ENCODE measurements at regions not wholly inside any gene's neighbourhood (a gene's known extent, or its start where the extent isn't known, plus 50 kb on each side); places are given as distances from the start of the nearest gene placed in this dataset.

GRCh38 chr13:34675626-34676025 lies 266.4 kb upstream of the NBEA start:
- TF ChIP-seq, protein P1, sequence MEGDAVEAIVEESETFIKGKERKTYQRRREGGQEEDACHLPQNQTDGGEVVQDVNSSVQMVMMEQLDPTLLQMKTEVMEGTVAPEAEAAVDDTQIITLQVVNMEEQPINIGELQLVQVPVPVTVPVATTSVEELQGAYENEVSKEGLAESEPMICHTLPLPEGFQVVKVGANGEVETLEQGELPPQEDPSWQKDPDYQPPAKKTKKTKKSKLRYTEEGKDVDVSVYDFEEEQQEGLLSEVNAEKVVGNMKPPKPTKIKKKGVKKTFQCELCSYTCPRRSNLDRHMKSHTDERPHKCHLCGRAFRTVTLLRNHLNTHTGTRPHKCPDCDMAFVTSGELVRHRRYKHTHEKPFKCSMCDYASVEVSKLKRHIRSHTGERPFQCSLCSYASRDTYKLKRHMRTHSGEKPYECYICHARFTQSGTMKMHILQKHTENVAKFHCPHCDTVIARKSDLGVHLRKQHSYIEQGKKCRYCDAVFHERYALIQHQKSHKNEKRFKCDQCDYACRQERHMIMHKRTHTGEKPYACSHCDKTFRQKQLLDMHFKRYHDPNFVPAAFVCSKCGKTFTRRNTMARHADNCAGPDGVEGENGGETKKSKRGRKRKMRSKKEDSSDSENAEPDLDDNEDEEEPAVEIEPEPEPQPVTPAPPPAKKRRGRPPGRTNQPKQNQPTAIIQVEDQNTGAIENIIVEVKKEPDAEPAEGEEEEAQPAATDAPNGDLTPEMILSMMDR (IDR thresholded peaks at IDR 0.05; ENCODE audit: borderline replicate concordance, extremely low read depth, low read length, poor library complexity, severe bottlenecking) = no peak
- no peak for TF ChIP-seq EZH2 (IDR thresholded peaks at IDR 0.05; ENCODE audit: borderline replicate concordance, low read depth, low read length, severe bottlenecking)
- Histone ChIP-seq H3K9me3 (ENCODE audit: insufficient read depth, low read length, severe bottlenecking) (no peaks in the 10 kb centered on the region), H2AFZ (ENCODE audit: low read depth, low read length) (no peak overlapping the region), H3K4me1 (ENCODE audit: insufficient read depth, low read length) (no peaks in the 10 kb centered on the region), H3K27me3 (ENCODE audit: insufficient read depth, low read length, poor library complexity) (no peaks in the 10 kb centered on the region), H3K4me3 (ENCODE audit: low read depth in 1 of 2, low read length in 2 of 2) (no peak overlapping the region), H4K20me1 (ENCODE audit: insufficient read depth, low read length) (no peaks in the 10 kb centered on the region), H3K27ac (ENCODE audit: low read length) (no peak overlapping the region), H3K4me2 (ENCODE audit: insufficient read depth, low read length) (no peak overlapping the region), H3K9ac (ENCODE audit: low read depth, low read length) (no peak overlapping the region), H3K36me3 (ENCODE audit: insufficient read depth, low read length) (no peaks in the 10 kb centered on the region), H3K79me2 (ENCODE audit: insufficient read depth, low read length) (no peaks in the 10 kb centered on the region)
- DNase-seq (no peak), ATAC-seq (ENCODE audit: insufficient read depth, low read depth) (no peak)

DNA sequence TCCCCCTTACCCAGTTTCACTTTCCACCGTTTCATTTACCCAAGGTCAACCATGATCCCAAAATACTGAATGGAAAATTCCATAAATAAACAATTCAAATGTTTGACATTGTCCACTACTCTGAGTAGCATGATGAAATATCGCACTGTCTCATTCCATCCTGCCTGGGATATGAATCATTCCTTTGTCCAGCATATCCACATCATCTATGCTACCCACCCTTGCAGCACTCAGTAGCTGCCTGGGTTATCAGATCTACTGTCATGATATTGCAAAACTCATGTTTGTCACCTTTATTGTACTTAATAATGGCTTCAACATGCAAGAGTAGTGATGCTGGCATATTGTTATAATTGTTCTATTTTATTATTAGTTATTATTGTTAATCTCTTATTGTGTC lies 263.9 kb upstream of the NBEA start:
- TF ChIP-seq, protein P1 (IDR thresholded peaks at IDR 0.05; ENCODE audit: borderline replicate concordance, extremely low read depth, low read length, poor library complexity, severe bottlenecking) = no peak
- no peak for TF ChIP-seq EZH2 (IDR thresholded peaks at IDR 0.05; ENCODE audit: borderline replicate concordance, low read depth, low read length, severe bottlenecking)
- no peaks in the 10 kb centered on the region for H3K9me3 ChIP-seq (ENCODE audit: insufficient read depth, low read length, severe bottlenecking)
- H4K20me1 ChIP-seq (ENCODE audit: insufficient read depth, low read length) = no peaks in the 10 kb centered on the region
- no peak overlapping the region for H3K4me2 ChIP-seq (ENCODE audit: insufficient read depth, low read length)
- H3K27ac ChIP-seq (ENCODE audit: low read length) = no peak overlapping the region
- no peak for DNase-seq
- H3K4me3 ChIP-seq (ENCODE audit: low read depth in 1 of 2, low read length in 2 of 2) = no peak overlapping the region
- H3K79me2 ChIP-seq (ENCODE audit: insufficient read depth, low read length) = no peaks in the 10 kb centered on the region
- no peak overlapping the region for H3K9ac ChIP-seq (ENCODE audit: low read depth, low read length)
- H3K36me3 ChIP-seq (ENCODE audit: insufficient read depth, low read length) = no peaks in the 10 kb centered on the region
- H3K4me1 ChIP-seq (ENCODE audit: insufficient read depth, low read length) = no peaks in the 10 kb centered on the region
- H3K27me3 ChIP-seq (ENCODE audit: insufficient read depth, low read length, poor library complexity) = no peaks in the 10 kb centered on the region
- ATAC-seq (ENCODE audit: insufficient read depth, low read depth) = no peak
- no peak overlapping the region for H2AFZ ChIP-seq (ENCODE audit: low read depth, low read length)

DNA sequence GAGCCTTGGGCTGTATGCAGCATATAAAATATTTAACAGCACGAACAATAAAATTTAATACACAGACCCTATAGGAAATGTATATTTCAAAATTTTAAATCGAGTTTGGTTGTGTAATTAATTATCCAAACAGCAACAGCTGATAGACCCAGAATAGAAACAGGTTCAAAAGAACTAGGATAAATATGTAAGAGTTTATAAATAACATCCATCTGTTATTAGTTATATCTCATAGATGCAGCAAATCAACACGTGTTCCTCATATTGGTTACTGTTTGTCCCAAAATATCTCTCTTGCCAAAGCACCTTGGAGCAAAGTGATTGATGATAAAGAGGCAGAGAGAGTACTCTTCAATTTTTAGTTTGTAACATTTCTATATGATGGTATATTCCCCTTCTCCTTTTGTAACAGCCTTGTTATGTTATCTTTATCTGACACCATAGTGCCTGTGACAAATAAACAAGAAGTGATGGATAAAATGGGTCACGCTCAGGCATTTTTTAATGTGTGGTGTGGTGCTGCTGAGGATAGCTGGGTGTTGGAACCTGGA lies 260.6 kb upstream of the NBEA start:
- Histone ChIP-seq H3K27ac (ENCODE audit: low read length) (no peak overlapping the region), H3K79me2 (ENCODE audit: insufficient read depth, low read length) (no peaks in the 10 kb centered on the region), H3K36me3 (ENCODE audit: insufficient read depth, low read length) (no peaks in the 10 kb centered on the region), H3K4me1 (ENCODE audit: insufficient read depth, low read length) (no peaks in the 10 kb centered on the region), H4K20me1 (ENCODE audit: insufficient read depth, low read length) (no peaks in the 10 kb centered on the region), H3K4me2 (ENCODE audit: insufficient read depth, low read length) (no peak overlapping the region), H3K4me3 (ENCODE audit: low read depth in 1 of 2, low read length in 2 of 2) (no peak overlapping the region), H3K9ac (ENCODE audit: low read depth, low read length) (no peak overlapping the region), H2AFZ (ENCODE audit: low read depth, low read length) (no peak overlapping the region), H3K27me3 (ENCODE audit: insufficient read depth, low read length, poor library complexity) (no peaks in the 10 kb centered on the region), H3K9me3 (ENCODE audit: insufficient read depth, low read length, severe bottlenecking) (no peaks in the 10 kb centered on the region)
- TF ChIP-seq, protein P1 (IDR thresholded peaks at IDR 0.05; ENCODE audit: borderline replicate concordance, extremely low read depth, low read length, poor library complexity, severe bottlenecking) = no peak
- TF ChIP-seq EZH2 (IDR thresholded peaks at IDR 0.05; ENCODE audit: borderline replicate concordance, low read depth, low read length, severe bottlenecking) = no peak
- ATAC-seq (ENCODE audit: insufficient read depth, low read depth) (no peak), DNase-seq (no peak)

- H3K4me1 ChIP-seq (ENCODE audit: insufficient read depth, low read length) = no peaks in the 10 kb centered on the region
- H3K4me3 ChIP-seq (ENCODE audit: low read depth in 1 of 2, low read length in 2 of 2) = no peak overlapping the region
- no peak overlapping the region for H3K27ac ChIP-seq (ENCODE audit: low read length)
- no peaks in the 10 kb centered on the region for H3K9me3 ChIP-seq (ENCODE audit: insufficient read depth, low read length, severe bottlenecking)
- no peak for TF ChIP-seq EZH2 (IDR thresholded peaks at IDR 0.05; ENCODE audit: borderline replicate concordance, low read depth, low read length, severe bottlenecking)
- TF ChIP-seq, protein P1 (IDR thresholded peaks at IDR 0.05; ENCODE audit: borderline replicate concordance, extremely low read depth, low read length, poor library complexity, severe bottlenecking) = no peak
- H3K9ac ChIP-seq (ENCODE audit: low read depth, low read length) = no peak overlapping the region
- no peak for ATAC-seq (ENCODE audit: insufficient read depth, low read depth)
- H4K20me1 ChIP-seq (ENCODE audit: insufficient read depth, low read length) = no peaks in the 10 kb centered on the region
- no peaks in the 10 kb centered on the region for H3K79me2 ChIP-seq (ENCODE audit: insufficient read depth, low read length)
- no peak overlapping the region for H3K4me2 ChIP-seq (ENCODE audit: insufficient read depth, low read length)
- no peaks in the 10 kb centered on the region for H3K27me3 ChIP-seq (ENCODE audit: insufficient read depth, low read length, poor library complexity)
- H2AFZ ChIP-seq (ENCODE audit: low read depth, low read length) = no peak overlapping the region
- no peak for DNase-seq
- H3K36me3 ChIP-seq (ENCODE audit: insufficient read depth, low read length) = no peaks in the 10 kb centered on the region
Measured at GRCh38 chr13:34695063-34695462, 247.0 kb upstream of the NBEA start.

Measured in DND-41 (cell line).